ENCODE measurements at regions not wholly inside any gene's neighbourhood (a gene's known extent, or its start where the extent isn't known, plus 50 kb on each side); places are given as distances from the start of the nearest gene placed in this dataset.

DNA sequence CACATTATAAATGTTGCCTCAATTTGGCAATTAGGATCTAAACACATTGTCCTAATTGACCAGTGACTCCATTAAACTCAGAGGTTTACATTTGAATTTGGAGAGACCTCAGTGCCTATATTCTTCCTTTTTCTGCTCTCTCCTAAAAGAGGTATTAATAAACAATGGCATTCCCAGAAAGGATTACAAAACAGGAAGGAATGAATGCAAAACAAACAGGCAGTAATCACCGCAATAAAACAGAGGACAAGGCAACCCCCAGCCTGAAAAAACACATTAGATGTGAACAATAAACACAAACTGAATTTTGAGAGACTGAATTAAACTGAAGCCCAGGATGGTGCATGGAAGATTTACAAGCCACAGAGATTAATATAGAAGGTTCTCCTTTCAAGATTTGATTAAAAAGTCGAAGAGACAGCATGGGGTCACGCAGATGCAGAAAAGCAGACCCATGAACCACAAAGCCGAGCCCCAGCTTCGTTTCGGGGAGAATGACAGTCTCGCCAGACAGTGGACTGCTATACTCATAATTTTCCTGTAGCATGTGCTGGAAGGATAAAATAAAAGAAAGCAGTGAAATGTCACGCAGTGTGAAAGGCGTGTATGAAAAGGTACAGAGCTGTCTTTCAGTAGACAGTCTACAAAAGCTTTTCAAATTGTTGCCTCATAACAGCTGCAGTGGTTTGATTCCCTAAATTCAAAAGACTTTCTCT, 503.0 kb downstream of the LIG4 start:
- no peaks in the 10 kb centered on the region for H3K36me3 ChIP-seq (ENCODE audit: control insufficient read depth in 4 of 4, insufficient read depth in 4 of 4, low read length in 4 of 4)
- no peaks in the 10 kb centered on the region for H3K9me3 ChIP-seq (ENCODE audit: control insufficient read depth in 4 of 4, insufficient read depth in 3 of 4, low read length in 3 of 4)
- ATAC-seq (ENCODE audit: insufficient read depth, low FRiP score) (no peak), DNase-seq (no peak)
- H3K4me1 ChIP-seq (ENCODE audit: control insufficient read depth in 5 of 5, insufficient read depth in 5 of 5, low read length in 5 of 5), result peaks cover 0 to 12% (median 4%) of the 10 kb centered on the region in 5 donors
- H3K27ac ChIP-seq (ENCODE audit: low read depth in 1 of 2, low read length in 1 of 2), result no peak overlapping the region
- H3K9ac ChIP-seq (ENCODE audit: insufficient read depth in 1 of 2, low read length in 2 of 2), result no peak overlapping the region
- WGBS, 2 donors, result 76 to 78% methylated on average over 9 of the region's 9 CpGs
- no peaks in the 10 kb centered on the region for H3K27me3 ChIP-seq (ENCODE audit: control insufficient read depth in 3 of 3, insufficient read depth in 3 of 3, low read length in 2 of 3)
- H3K4me3 ChIP-seq, result no peak overlapping the region
- TF ChIP-seq, protein P1, sequence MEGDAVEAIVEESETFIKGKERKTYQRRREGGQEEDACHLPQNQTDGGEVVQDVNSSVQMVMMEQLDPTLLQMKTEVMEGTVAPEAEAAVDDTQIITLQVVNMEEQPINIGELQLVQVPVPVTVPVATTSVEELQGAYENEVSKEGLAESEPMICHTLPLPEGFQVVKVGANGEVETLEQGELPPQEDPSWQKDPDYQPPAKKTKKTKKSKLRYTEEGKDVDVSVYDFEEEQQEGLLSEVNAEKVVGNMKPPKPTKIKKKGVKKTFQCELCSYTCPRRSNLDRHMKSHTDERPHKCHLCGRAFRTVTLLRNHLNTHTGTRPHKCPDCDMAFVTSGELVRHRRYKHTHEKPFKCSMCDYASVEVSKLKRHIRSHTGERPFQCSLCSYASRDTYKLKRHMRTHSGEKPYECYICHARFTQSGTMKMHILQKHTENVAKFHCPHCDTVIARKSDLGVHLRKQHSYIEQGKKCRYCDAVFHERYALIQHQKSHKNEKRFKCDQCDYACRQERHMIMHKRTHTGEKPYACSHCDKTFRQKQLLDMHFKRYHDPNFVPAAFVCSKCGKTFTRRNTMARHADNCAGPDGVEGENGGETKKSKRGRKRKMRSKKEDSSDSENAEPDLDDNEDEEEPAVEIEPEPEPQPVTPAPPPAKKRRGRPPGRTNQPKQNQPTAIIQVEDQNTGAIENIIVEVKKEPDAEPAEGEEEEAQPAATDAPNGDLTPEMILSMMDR (IDR thresholded peaks at IDR 0.05; ENCODE audit: control extremely low read depth, extremely low read depth), result no peak

DNA sequence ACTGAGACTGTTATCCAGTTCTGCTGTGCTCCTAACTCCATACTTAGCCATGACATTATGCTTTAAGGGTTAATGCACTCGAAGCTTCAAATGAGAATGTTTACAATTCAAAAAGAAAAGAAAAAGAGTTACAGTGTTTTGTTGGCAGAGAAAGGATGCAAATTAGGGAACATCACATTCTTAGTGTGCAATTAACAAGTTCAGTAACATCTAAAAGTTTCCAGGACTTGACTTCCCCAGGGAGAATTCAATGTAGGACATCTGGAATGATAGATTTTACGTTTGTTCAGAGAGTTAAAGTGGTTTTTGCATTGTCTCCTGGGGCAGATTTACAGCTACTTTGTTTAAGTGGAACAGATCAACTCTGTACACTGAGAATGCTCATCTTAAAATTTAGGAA, 525.2 kb downstream of the LIG4 start:
- DNase-seq (peak in 1 of 3 donors; percentile 6), ATAC-seq (ENCODE audit: insufficient read depth, low FRiP score) (no peak)
- 33 to 41% methylated on average over 2 of the region's 2 CpGs for WGBS, 2 donors
- Histone ChIP-seq H3K4me3 (no peak overlapping the region), H3K9ac (ENCODE audit: insufficient read depth in 1 of 2, low read length in 2 of 2) (no peak overlapping the region), H3K27ac (ENCODE audit: low read depth in 1 of 2, low read length in 1 of 2) (no peak overlapping the region), H3K9me3 (ENCODE audit: control insufficient read depth in 4 of 4, insufficient read depth in 3 of 4, low read length in 3 of 4) (peaks cover 0 to 2% (median 0%) of the 10 kb centered on the region in 4 donors), H3K36me3 (ENCODE audit: control insufficient read depth in 4 of 4, insufficient read depth in 4 of 4, low read length in 4 of 4) (no peaks in the 10 kb centered on the region), H3K4me1 (ENCODE audit: control insufficient read depth in 5 of 5, insufficient read depth in 5 of 5, low read length in 5 of 5) (peaks cover 0 to 10% (median 0%) of the 10 kb centered on the region in 5 donors), H3K27me3 (ENCODE audit: control insufficient read depth in 3 of 3, insufficient read depth in 3 of 3, low read length in 2 of 3) (no peaks in the 10 kb centered on the region)
- TF ChIP-seq, protein P1 (IDR thresholded peaks at IDR 0.05; ENCODE audit: control extremely low read depth, extremely low read depth), result no peak

DNA sequence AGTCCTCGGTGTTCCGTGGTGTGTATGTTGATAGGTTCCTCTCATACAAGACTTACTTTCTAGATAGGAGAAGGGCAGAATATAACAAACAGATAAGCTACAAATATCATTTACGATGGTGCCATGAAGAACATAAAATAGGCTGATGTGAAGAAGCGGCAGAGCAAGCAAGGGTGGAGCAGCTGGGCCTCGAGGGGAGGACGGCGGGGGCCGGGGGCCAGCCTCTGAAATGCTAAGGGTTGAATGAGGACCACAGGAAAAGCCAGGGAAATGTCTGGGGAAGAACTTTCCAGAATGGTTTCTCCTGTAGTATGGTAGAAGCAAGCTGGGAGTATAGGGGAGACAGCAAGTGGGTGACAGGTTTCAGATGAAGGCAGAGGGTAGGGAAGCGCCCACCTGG, 529.5 kb downstream of the LIG4 start:
- Histone ChIP-seq H3K9me3 (ENCODE audit: control insufficient read depth in 4 of 4, insufficient read depth in 3 of 4, low read length in 3 of 4) (no peaks in the 10 kb centered on the region), H3K36me3 (ENCODE audit: control insufficient read depth in 4 of 4, insufficient read depth in 4 of 4, low read length in 4 of 4) (no peaks in the 10 kb centered on the region), H3K27ac (ENCODE audit: low read depth in 1 of 2, low read length in 1 of 2) (no peak overlapping the region), H3K27me3 (ENCODE audit: control insufficient read depth in 3 of 3, insufficient read depth in 3 of 3, low read length in 2 of 3) (no peaks in the 10 kb centered on the region), H3K4me1 (ENCODE audit: control insufficient read depth in 5 of 5, insufficient read depth in 5 of 5, low read length in 5 of 5) (peaks cover 0 to 10% (median 2%) of the 10 kb centered on the region in 5 donors), H3K9ac (ENCODE audit: insufficient read depth in 1 of 2, low read length in 2 of 2) (no peak overlapping the region), H3K4me3 (no peak overlapping the region)
- TF ChIP-seq, protein P1 (IDR thresholded peaks at IDR 0.05; ENCODE audit: control extremely low read depth, extremely low read depth), result no peak
- DNase-seq (no peak), ATAC-seq (ENCODE audit: insufficient read depth, low FRiP score) (no peak)
- 92 to 94% methylated on average over 9 of the region's 9 CpGs for WGBS, 2 donors

All from lung (tissue), 11 donors.